ENCODE measurements at regions not wholly inside any gene's neighbourhood (a gene's known extent, or its start where the extent isn't known, plus 50 kb on each side); places are given as distances from the start of the nearest gene placed in this dataset.

DNA sequence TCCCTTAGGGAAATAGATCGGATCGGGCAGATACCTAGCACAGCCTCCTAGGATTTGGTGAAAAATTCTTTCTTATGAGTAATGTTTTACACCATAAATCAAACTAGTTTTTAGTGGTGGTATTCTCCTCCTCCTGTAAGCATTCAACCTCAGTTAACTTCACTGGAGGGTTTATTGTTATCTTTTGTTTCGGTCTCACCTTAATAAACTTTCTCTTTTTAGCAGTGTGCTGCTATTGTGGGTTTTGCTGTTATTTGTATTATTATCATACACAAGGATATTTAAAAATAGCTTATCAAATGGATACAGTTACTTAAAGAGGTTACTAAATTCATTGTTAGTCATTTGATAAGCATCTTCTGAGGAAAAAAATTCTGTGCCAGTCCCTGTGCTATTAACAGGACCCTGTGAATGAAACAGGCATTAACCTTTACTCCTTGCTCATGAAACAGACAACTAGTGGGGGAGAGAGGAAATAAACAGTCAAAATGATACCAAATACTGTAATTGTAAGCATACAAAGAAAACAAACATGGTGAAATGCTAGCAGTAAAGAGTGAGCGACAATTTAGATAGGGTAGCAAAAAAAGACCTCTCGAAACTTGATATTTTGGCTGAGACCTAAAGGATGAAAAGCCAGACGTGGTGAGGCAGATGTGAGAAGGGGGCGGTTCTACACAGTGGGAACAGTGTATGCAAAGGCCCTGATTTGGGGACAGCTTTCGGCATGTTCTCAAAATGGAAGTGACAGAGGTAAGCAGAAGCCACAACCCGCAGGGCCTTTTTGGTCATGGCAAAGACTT lies 178.7 kb upstream of the SOX5 start:
- TF ChIP-seq, protein P1, sequence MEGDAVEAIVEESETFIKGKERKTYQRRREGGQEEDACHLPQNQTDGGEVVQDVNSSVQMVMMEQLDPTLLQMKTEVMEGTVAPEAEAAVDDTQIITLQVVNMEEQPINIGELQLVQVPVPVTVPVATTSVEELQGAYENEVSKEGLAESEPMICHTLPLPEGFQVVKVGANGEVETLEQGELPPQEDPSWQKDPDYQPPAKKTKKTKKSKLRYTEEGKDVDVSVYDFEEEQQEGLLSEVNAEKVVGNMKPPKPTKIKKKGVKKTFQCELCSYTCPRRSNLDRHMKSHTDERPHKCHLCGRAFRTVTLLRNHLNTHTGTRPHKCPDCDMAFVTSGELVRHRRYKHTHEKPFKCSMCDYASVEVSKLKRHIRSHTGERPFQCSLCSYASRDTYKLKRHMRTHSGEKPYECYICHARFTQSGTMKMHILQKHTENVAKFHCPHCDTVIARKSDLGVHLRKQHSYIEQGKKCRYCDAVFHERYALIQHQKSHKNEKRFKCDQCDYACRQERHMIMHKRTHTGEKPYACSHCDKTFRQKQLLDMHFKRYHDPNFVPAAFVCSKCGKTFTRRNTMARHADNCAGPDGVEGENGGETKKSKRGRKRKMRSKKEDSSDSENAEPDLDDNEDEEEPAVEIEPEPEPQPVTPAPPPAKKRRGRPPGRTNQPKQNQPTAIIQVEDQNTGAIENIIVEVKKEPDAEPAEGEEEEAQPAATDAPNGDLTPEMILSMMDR (IDR thresholded peaks at IDR 0.05): no peak
- no peak for TF ChIP-seq POLR2A (IDR thresholded peaks at IDR 0.05)
